SHP77 (cell line): ENCODE measurements at regions not wholly inside any gene's neighbourhood (a gene's known extent, or its start where the extent isn't known, plus 50 kb on each side); places are given as distances from the start of the nearest gene placed in this dataset.

Experiments
- DNase-seq, 2 experiments: peaks; one replicate each; lab custom pipeline; 2025; lab: John Stamatoyannopoulos, UW

GRCh38 chr18:6465281-6465680 is 50.6 kb upstream of the L3MBTL4 start:
- no peak for DNase-seq

- no peak for DNase-seq
Measured at GRCh38 chr18:6476190-6476589, 61.5 kb upstream of the L3MBTL4 start.

- DNase-seq = no peak
Measured at GRCh38 chr18:6476880-6477279, 62.2 kb upstream of the L3MBTL4 start.

GRCh38 chr18:6478121-6478520 is 63.4 kb upstream of the L3MBTL4 start:
- no peak for DNase-seq

- no peak for DNase-seq
Measured at GRCh38 chr18:6479699-6480098, 65.0 kb upstream of the L3MBTL4 start.

- peak; percentile 48 to 59 for DNase-seq
Measured at GRCh38 chr18:6482198-6482977, 67.7 kb upstream of the L3MBTL4 start.

GRCh38 chr18:6484659-6485058 is 69.9 kb upstream of the L3MBTL4 start:
- no peak for DNase-seq

- DNase-seq = no peak
Measured at GRCh38 chr18:6486313-6486712, 71.6 kb upstream of the L3MBTL4 start.

- no peak for DNase-seq
Measured at GRCh38 chr18:6486764-6487426, 72.2 kb upstream of the L3MBTL4 start.

- no peak for DNase-seq
Measured at GRCh38 chr18:6487968-6488367, 73.3 kb upstream of the L3MBTL4 start.

GRCh38 chr18:6488956-6489355 is 74.2 kb upstream of the L3MBTL4 start:
- DNase-seq = no peak

- no peak for DNase-seq
Measured at GRCh38 chr18:6489977-6490376, 75.3 kb upstream of the L3MBTL4 start.

GRCh38 chr18:6493194-6493593 is 78.5 kb upstream of the L3MBTL4 start:
- DNase-seq = no peak

- no peak for DNase-seq
Measured at GRCh38 chr18:6495536-6495935, 80.8 kb upstream of the L3MBTL4 start.

- no peak for DNase-seq
Measured at GRCh38 chr18:6497543-6497942, 82.8 kb upstream of the L3MBTL4 start.

GRCh38 chr18:6498289-6498856 is 83.7 kb upstream of the L3MBTL4 start:
- DNase-seq = no peak

GRCh38 chr18:6504605-6505497 is 90.1 kb upstream of the L3MBTL4 start:
- no peak for DNase-seq

- no peak for DNase-seq
Measured at GRCh38 chr18:6505498-6505875, 90.8 kb upstream of the L3MBTL4 start.

GRCh38 chr18:6509417-6509816 is 94.7 kb upstream of the L3MBTL4 start:
- no peak for DNase-seq

- DNase-seq = no peak
Measured at GRCh38 chr18:6509832-6510231, 95.1 kb upstream of the L3MBTL4 start.

- DNase-seq = no peak
Measured at GRCh38 chr18:6520901-6521300, 106.2 kb upstream of the L3MBTL4 start.

- DNase-seq = peak in 1 of 2 experiments; percentile 6
Measured at GRCh38 chr18:6521803-6522418, 107.2 kb upstream of the L3MBTL4 start.
